Fibroblast of the aortic adventitia (primary cell): ENCODE measurements at regions not wholly inside any gene's neighbourhood (a gene's known extent, or its start where the extent isn't known, plus 50 kb on each side); places are given as distances from the start of the nearest gene placed in this dataset.
"Not testable (repeated sequence)": the region's sequence is repeated elsewhere in the genome, so short reads cannot be mapped to it uniquely, and the experiment has no call there.

Experiments used
- DNase-seq: peaks from one replicate; pipeline ENCODE4 v3.0.0-alpha.2; 2010; ENCODE audit warnings: low read depth
- H3K4me3 ChIP-seq: 2 replicates; pipeline ENCODE4 v1.5.1; 2011; ENCODE audit warnings: low read depth, mild to moderate bottlenecking, control low read depth, low read length, moderate library complexity
- CTCF ChIP-seq: IDR thresholded peaks from 2 replicates; pipeline ENCODE4 v1.5.1; 2011; ENCODE audit warnings: mild to moderate bottlenecking, low read length, control low read depth, inconsistent platforms; ENCODE audit not compliant: insufficient read depth

- no peak for TF ChIP-seq CTCF
- no peak overlapping the region for H3K4me3 ChIP-seq
- no peak for DNase-seq
These were observed 245.5 kb upstream of the DDHD1 start for GRCh38 chr14:53398616-53399015.

GRCh38 chr14:53395267-53395666 lies 242.1 kb upstream of the DDHD1 start:
- not testable (repeated sequence) for H3K4me3 ChIP-seq, DNase-seq

- TF ChIP-seq CTCF, result no peak
- no peak overlapping the region for H3K4me3 ChIP-seq
- DNase-seq, result peak; percentile 80
These were observed 238.6 kb upstream of the DDHD1 start for GRCh38 chr14:53391631-53392285.

- peak; percentile 84 for DNase-seq
- TF ChIP-seq CTCF, result no peak
- H3K4me3 ChIP-seq, result no peak overlapping the region
These were observed 238.0 kb upstream of the DDHD1 start for GRCh38 chr14:53391156-53391555.

- no peak for TF ChIP-seq CTCF
- no peak overlapping the region for H3K4me3 ChIP-seq
These were observed 236.9 kb upstream of the DDHD1 start for GRCh38 chr14:53390008-53390407.

GRCh38 chr14:53389202-53389601 lies 236.1 kb upstream of the DDHD1 start:
- TF ChIP-seq CTCF, result no peak
- H3K4me3 ChIP-seq, result no peak overlapping the region
- peak; percentile 41 for DNase-seq

More at GRCh38 chr14:53390008-53390407, 236.9 kb upstream of the DDHD1 start:
- no peak for DNase-seq

- no peak overlapping the region for H3K4me3 ChIP-seq
- no peak for TF ChIP-seq CTCF
- DNase-seq, result no peak
These were observed 233.2 kb upstream of the DDHD1 start for GRCh38 chr14:53386362-53386761.
